Activated T-cell treated with anti-CD3 and anti-CD28 coated beads, Interleukin-2, amount 50 U/mL, for 1 hour (primary cell): ENCODE measurements at regions not wholly inside any gene's neighbourhood (a gene's known extent, or its start where the extent isn't known, plus 50 kb on each side); places are given as distances from the start of the nearest gene placed in this dataset.
"Not testable (repeated sequence)": the region's sequence is repeated elsewhere in the genome, so short reads cannot be mapped to it uniquely, and the experiment has no call there.

Experiments
- DNase-seq: peaks from one replicate; pipeline ENCODE4 v3.0.0-alpha.2; 2020

DNA sequence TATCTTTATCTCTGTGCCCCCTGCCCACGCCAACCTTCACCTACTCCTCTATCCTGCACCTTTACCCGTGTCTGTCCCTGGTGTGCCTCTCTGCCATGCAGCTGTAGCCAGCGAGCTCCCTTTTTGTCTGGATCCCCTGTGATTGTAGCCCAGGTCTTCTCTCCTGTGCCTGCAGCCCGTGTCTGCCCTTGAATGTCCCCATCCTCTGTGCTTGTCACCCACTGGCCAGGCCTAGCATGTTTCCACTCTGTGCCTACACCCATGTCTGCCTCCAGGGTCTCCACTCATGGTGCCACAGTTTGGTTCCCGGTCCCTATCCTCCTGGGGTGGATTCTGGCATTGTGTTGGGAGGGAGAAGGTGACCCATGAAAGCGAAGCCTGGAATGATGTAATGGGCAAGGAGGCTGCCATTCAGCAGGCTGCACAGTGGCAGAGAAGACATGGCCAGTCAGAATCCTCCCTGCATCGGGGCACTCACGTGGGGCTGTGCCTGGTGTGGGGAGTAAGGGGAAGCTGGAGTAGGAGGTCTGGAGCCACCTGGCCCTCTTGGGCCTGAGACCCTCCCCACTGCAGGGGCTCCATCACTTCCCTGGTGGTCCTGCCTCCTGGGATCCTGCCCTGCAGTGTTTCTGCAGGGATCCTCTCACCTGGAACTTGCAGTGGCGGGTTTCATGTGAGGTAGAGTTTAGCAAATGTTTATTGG is 101.0 kb downstream of the GOSR1 start:
- not testable (repeated sequence) for DNase-seq
